Heart right ventricle (tissue), 16 donors: ENCODE measurements at regions not wholly inside any gene's neighbourhood (a gene's known extent, or its start where the extent isn't known, plus 50 kb on each side); places are given as distances from the start of the nearest gene placed in this dataset.

ENCODE experiments used
- ATAC-seq, 8 donors: fragments of 200-7000 bp; cut with Tn5 transposase; one replicate each; pipeline ENCODE4 v1.9.1; 2020; ENCODE audit warnings: mild to moderate bottlenecking in 8 of 8, moderate library complexity in 8 of 8, moderate number of reproducible peaks in 1 of 8
- DNase-seq, 2 donors: peaks; one replicate each; pipeline ENCODE4 v3.0.0-alpha.2; 2020
- H3K27ac ChIP-seq, 10 donors: fragments of 200-600 bp; sonication (generic) in 2 of 10; one replicate each; pipeline versions ENCODE4 v1.5.0 to v1.8.0; 2020 to 2022; ENCODE audit warnings: mild to moderate bottlenecking in 3 of 10
- H3K27me3 ChIP-seq, 7 donors: fragments of 200-600 bp; one replicate each; pipeline ENCODE4 v1.8.0; 2021 to 2022; ENCODE audit warnings: mild to moderate bottlenecking in 2 of 7
- H3K36me3 ChIP-seq, 9 donors: fragments of 200-600 bp; sonication (generic) in 1 of 9; one replicate each; pipeline versions ENCODE4 v1.5.0 to v1.8.0; 2020 to 2022; ENCODE audit warnings: mild to moderate bottlenecking in 2 of 9
- H3K4me1 ChIP-seq, 9 donors: fragments of 200-600 bp; sonication (generic) in 1 of 9; one replicate each; pipeline versions ENCODE4 v1.5.0 to v1.8.0; 2020 to 2022; ENCODE audit warnings: mild to moderate bottlenecking in 4 of 9
- H3K4me3 ChIP-seq, 10 donors: fragments of 200-600 bp; sonication (generic) in 2 of 10; one replicate each; pipeline versions ENCODE4 v1.5.0 to v1.8.0; 2020 to 2022; ENCODE audit warnings: mild to moderate bottlenecking in 7 of 10, moderate library complexity in 2 of 10
- H3K9me3 ChIP-seq, 11 donors: fragments of 200-600 bp in 10 of 11; sonication (generic) in 2 of 11; one replicate each; pipeline versions ENCODE4 v1.5.0 to v1.8.0; 2013 to 2022; ENCODE audit warnings: mild to moderate bottlenecking in 2 of 11, control low read depth in 1 of 11, moderate library complexity in 1 of 11
- WGBS, 2 donors: extraction: QIAGEN DNeasy Blood & Tissue Kit; methylation state at CpG; one replicate each; pipeline ENCODE4 v1.1.7; 2013; ENCODE audit warnings: inconsistent platforms in 1 of 2; 5-methylcytosine and 5-hydroxymethylcytosine counted together
- intact Hi-C, 10 donors: fragments of 100-400 bp; cut with DNase I; formaldehyde crosslinking; loops; one replicate each; pipeline versions ENCODE4 v1.11.1 to v1.14.2; 2022
- TF ChIP-seq, protein P1 (sequence below), 9 donors: fragments of 200-600 bp; sonication (generic) in 2 of 9; IDR thresholded peaks; one replicate each; pipeline versions ENCODE4 v1.5.0 to v1.8.0; 2021 to 2022; ENCODE audit warnings: antibody characterized with exemption in 9 of 9, mild to moderate bottlenecking in 5 of 9, moderate library complexity in 1 of 9
- donor health status: Arrhythmogenic right ventricular cardiomyopathy.
- donor health status: ischemic (EF 13 %, LVEDD 7.1; RV severe dilation, severe dysfunction).
- donor health status: healthy with polysubstance abuse.
- donor health status: DM: no; HTN: yes; CAD: no.
- donor health status: DM: no; HTN: no; CAD: no.
- donor health status: ischemic (EF 25% LVEDD 6.9; RV normal size, moderate dysfunction).
- donor health status: ischemic (EF 25% LVEDD 5.7; RV mildly dilated, moderate dysfunction).
- donor health status: healthy.
- donor health status: DM: yes; HTN: yes; CAD: no.
- donor health status: Ischemic cardiomyopathy.
- donor health status: ischemic (EF 35%, LVEDD 5.7; RV mildly dilated, moderate dysfunction).
- donor health status: nonischemic (EF 11% LVEDD 7.7; RV severe dilation, severe dysfunction).
- donor health status: DM: yes; HTN: yes; CAD: no.
- donor health status: PGD.
- donor health status: ischemic (EF 29% LVEDD 5.4; RV normal size, mild dysfunction).
- donor health status: nonischemic (EF 23%, LVEDD 6.1; RV moderate dilation, normal function).

DNA sequence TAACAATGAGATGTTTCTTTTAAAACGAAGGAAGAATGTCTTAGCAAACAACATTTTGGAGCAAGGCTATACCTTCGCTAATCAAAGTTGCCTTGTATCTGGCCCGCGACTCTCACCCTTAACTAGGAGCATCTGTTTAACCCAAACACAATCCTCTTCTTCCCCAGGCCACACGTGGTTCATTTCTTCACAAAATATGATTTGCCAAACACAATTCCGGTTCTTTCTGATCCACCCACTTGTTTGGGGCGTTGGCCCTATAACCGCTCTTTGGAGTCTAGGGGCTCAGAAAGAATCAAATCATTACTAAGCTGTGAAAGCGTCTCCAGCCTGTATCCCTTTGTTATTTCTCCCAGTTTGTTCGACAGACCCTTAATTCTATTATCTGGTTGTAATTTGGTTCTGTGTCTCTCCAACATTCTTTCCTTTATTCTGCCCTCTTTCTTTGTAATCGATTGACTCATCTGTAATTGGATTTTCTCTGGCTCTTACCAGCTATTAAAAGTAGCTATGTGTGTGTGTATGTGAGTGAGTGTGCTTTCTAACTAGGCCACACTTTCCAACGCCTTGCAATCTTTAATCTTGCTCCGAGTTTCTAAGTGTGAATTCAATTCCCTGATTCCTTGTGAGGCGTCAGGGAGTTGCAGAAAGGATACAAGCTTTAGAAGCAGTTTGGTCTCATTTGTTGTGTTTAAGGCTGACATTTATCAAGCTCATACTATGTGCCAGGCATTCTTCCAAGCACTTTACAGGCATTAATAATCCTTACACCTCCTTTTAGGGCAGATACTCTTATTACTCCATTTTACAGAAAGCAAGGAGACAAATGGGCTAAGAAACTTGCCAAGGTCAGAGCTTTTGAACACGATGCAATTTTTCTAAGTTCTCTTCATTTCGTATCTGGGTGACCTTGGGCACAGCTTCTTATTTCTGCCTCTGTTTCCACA is 138.6 kb upstream of the CPEB2 start:
- Histone ChIP-seq H3K36me3 (no peaks in the 10 kb centered on the region), H3K9me3 (no peaks in the 10 kb centered on the region), H3K4me1 (peaks cover 0 to 38% (median 9%) of the 10 kb centered on the region in 9 donors), H3K27ac (peak overlapping the region in 2 of 10 donors; percentile 3 to 7), H3K27me3 (peaks cover 0 to 22% (median 0%) of the 10 kb centered on the region in 7 donors), H3K4me3 (peak overlapping the region in 2 of 10 donors; percentile 35 to 37)
- ATAC-seq (no peak), DNase-seq (no peak)
- intact Hi-C loops: loop anchor here in 1 of 10 donors (10.0 kb wide), 1 partner anchor 141 kb away; the partner anchor contains the start of gene CPEB2
- TF ChIP-seq, protein P1, sequence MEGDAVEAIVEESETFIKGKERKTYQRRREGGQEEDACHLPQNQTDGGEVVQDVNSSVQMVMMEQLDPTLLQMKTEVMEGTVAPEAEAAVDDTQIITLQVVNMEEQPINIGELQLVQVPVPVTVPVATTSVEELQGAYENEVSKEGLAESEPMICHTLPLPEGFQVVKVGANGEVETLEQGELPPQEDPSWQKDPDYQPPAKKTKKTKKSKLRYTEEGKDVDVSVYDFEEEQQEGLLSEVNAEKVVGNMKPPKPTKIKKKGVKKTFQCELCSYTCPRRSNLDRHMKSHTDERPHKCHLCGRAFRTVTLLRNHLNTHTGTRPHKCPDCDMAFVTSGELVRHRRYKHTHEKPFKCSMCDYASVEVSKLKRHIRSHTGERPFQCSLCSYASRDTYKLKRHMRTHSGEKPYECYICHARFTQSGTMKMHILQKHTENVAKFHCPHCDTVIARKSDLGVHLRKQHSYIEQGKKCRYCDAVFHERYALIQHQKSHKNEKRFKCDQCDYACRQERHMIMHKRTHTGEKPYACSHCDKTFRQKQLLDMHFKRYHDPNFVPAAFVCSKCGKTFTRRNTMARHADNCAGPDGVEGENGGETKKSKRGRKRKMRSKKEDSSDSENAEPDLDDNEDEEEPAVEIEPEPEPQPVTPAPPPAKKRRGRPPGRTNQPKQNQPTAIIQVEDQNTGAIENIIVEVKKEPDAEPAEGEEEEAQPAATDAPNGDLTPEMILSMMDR (IDR thresholded peaks at IDR 0.05): no peak
- 87 to 92% methylated on average over 16 of the region's 16 CpGs for WGBS, 2 donors

DNA sequence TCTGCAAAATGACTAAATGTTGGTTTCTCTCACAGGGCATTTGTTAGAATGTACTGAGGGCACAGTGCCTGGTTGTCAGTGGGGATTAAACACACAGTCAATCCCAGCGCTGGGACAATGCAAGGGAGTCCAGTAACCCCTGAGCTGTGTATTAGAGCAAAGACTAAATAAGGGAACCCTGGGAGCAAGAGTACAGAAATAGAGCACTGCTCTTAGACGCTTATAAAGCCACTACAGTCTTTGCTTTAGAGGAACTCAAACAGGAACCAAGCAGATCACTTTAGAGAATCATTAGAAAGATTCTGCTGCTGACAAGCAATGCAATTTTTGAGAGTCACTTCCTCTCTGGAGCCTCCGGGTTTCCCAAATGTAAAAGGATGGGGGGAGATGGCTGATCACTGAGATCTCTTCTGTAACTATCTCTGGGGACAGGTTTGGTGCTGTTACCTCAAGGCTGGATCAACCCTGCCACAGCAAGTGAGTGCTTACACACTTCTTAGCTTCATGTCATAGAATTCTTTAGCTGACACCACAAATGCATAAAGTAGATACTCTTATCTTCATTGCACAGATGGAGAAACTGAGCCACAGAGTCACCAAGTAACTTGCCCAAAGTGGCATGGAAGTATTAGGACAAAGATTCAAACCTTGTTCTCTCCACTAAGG is 137.8 kb upstream of the CPEB2 start:
- intact Hi-C loops: loop anchor here in 1 of 10 donors (10.0 kb wide), 1 partner anchor 140 kb away; the partner anchor contains the start of gene CPEB2
- H3K36me3 ChIP-seq: no peaks in the 10 kb centered on the region
- H3K9me3 ChIP-seq: no peaks in the 10 kb centered on the region
- ATAC-seq (peak in 7 of 8 donors; percentile 45 to 72 (median 60)), DNase-seq (no peak)
- peaks cover 0 to 40% (median 9%) of the 10 kb centered on the region in 9 donors for H3K4me1 ChIP-seq
- peaks cover 0 to 22% (median 0%) of the 10 kb centered on the region in 7 donors for H3K27me3 ChIP-seq
- no peak overlapping the region for H3K4me3 ChIP-seq
- TF ChIP-seq, protein P1 (IDR thresholded peaks at IDR 0.05): no peak
- WGBS, 2 donors: 52 to 54% methylated on average over 3 of the region's 3 CpGs
- peak overlapping the region in 2 of 10 donors; percentile 3 to 7 for H3K27ac ChIP-seq

DNA sequence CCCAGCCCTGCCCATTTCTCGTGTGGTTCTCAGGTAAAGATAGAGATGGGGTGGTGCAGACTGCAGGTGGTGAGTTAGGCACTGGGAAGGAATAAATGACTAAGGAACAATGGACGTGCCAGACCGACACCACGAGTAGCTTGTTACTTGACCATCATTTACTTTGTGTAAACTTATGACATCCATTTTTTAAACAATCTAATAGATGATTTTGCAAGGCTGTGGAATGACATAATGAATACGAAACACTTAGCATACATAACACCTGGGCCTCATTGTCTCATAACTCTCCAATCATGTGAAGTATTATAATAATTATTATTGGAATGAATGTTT is 137.3 kb upstream of the CPEB2 start:
- DNase-seq: no peak
- H3K4me3 ChIP-seq: no peak overlapping the region
- TF ChIP-seq, protein P1 (IDR thresholded peaks at IDR 0.05): no peak
- 85 to 93% methylated on average over 5 of the region's 5 CpGs for WGBS, 2 donors
- H3K4me1 ChIP-seq: peaks cover 0 to 40% (median 9%) of the 10 kb centered on the region in 9 donors
- intact Hi-C loops: loop anchor here in 1 of 10 donors (10.0 kb wide), 1 partner anchor 140 kb away; the partner anchor contains the start of gene CPEB2
- no peaks in the 10 kb centered on the region for H3K9me3 ChIP-seq
- H3K36me3 ChIP-seq: no peaks in the 10 kb centered on the region
- H3K27ac ChIP-seq: no peak overlapping the region
- peaks cover 0 to 22% (median 0%) of the 10 kb centered on the region in 7 donors for H3K27me3 ChIP-seq
- ATAC-seq: no peak

DNA sequence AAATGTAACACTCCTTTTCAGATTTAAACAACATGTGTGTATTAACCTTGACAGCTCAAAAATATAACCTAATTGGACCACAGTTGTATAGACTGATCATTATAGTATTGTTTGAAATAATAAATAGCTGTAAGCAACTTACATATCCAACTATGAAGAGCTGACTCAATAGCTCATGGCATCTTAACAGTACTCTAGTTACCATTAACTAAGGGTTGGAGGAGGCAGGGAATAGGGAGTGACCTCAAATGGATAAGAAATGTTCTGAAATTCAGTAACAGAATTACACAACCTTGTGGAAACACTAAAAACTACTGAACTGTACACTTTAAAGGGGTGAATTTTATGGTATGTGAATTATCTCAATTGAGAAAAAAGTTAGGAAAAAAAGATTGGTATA is 136.5 kb upstream of the CPEB2 start:
- DNase-seq (no peak), ATAC-seq (no peak)
- Histone ChIP-seq H3K4me1 (peaks cover 0 to 40% (median 9%) of the 10 kb centered on the region in 9 donors), H3K27me3 (peaks cover 0 to 22% (median 0%) of the 10 kb centered on the region in 7 donors), H3K36me3 (no peaks in the 10 kb centered on the region), H3K27ac (no peak overlapping the region), H3K9me3 (no peaks in the 10 kb centered on the region), H3K4me3 (no peak overlapping the region)
- TF ChIP-seq, protein P1 (IDR thresholded peaks at IDR 0.05): no peak
- intact Hi-C loops: loop anchor here in 1 of 10 donors (10.0 kb wide), 1 partner anchor 139 kb away; the partner anchor contains the start of gene CPEB2
